Nephron progenitor cell (in vitro differentiated cells): ENCODE measurements at regions not wholly inside any gene's neighbourhood (a gene's known extent, or its start where the extent isn't known, plus 50 kb on each side); places are given as distances from the start of the nearest gene placed in this dataset.

Experiments
- DNase-seq: peaks from one replicate; pipeline ENCODE4 v3.0.0; 2021
- H3K27ac Mint-ChIP-seq: 2 replicates; pipeline ENCODE4 v1.8.0; 2021; ENCODE audit warnings: mild to moderate bottlenecking, moderate library complexity, mixed read lengths
- H3K27me3 Mint-ChIP-seq: 2 replicates; pipeline ENCODE4 v1.8.0; 2021; ENCODE audit warnings: mild to moderate bottlenecking, low read depth, mixed read lengths; ENCODE audit not compliant: poor library complexity
- H3K36me3 Mint-ChIP-seq: 2 replicates; pipeline ENCODE4 v1.8.0; 2021; ENCODE audit warnings: low read depth, mixed read lengths
- H3K4me1 Mint-ChIP-seq: 2 replicates; pipeline ENCODE4 v1.8.0; 2021; ENCODE audit warnings: mixed read lengths
- H3K4me3 Mint-ChIP-seq: 2 replicates; pipeline ENCODE4 v1.8.0; 2021; ENCODE audit warnings: mild to moderate bottlenecking, moderate library complexity, mixed read lengths
- H3K9me3 Mint-ChIP-seq: 2 replicates; pipeline ENCODE4 v1.8.0; 2021; ENCODE audit warnings: mild to moderate bottlenecking, moderate library complexity, mixed read lengths
- CTCF ChIP-seq: fragments of 200-600 bp; sonication (generic); IDR thresholded peaks from 2 replicates; pipeline ENCODE4 v1.5.0; 2021; ENCODE audit warnings: antibody characterized with exemption

- Mint-ChIP-seq H3K4me1 (peaks cover 21% of the 10 kb centered on the region), H3K27me3 (peaks cover 9% of the 10 kb centered on the region), H3K4me3 (no peak overlapping the region), H3K27ac (peak overlapping the region; percentile 10), H3K9me3 (peaks cover 3% of the 10 kb centered on the region), H3K36me3 (no peaks in the 10 kb centered on the region)
- no peak for DNase-seq
- no peak for TF ChIP-seq CTCF
Measured at GRCh38 chr16:11404603-11405002, 59.3 kb downstream of the RMI2 start.

GRCh38 chr16:11405331-11406176, 60.3 kb downstream of the RMI2 start:
- peak; percentile 30 for TF ChIP-seq CTCF
- no peak overlapping the region for H3K27ac Mint-ChIP-seq
- peaks cover 3% of the 10 kb centered on the region for H3K9me3 Mint-ChIP-seq

GRCh38 chr16:11406177-11406560, 60.9 kb downstream of the RMI2 start:
- peaks cover 21% of the 10 kb centered on the region for H3K4me1 Mint-ChIP-seq
- TF ChIP-seq CTCF, result no peak
- no peak for DNase-seq
- no peak overlapping the region for H3K27ac Mint-ChIP-seq
- H3K4me3 Mint-ChIP-seq, result no peak overlapping the region
- H3K36me3 Mint-ChIP-seq, result no peaks in the 10 kb centered on the region
- peaks cover 6% of the 10 kb centered on the region for H3K27me3 Mint-ChIP-seq
- peaks cover 3% of the 10 kb centered on the region for H3K9me3 Mint-ChIP-seq

More at GRCh38 chr16:11405331-11406176, 60.3 kb downstream of the RMI2 start:
- no peak overlapping the region for H3K4me3 Mint-ChIP-seq
- H3K27me3 Mint-ChIP-seq, result peaks cover 7% of the 10 kb centered on the region
- peaks cover 22% of the 10 kb centered on the region for H3K4me1 Mint-ChIP-seq
- no peaks in the 10 kb centered on the region for H3K36me3 Mint-ChIP-seq
- DNase-seq, result peak; percentile 52

- peak; percentile 65 for TF ChIP-seq CTCF
- Mint-ChIP-seq H3K9me3 (peaks cover 3% of the 10 kb centered on the region), H3K4me1 (peaks cover 18% of the 10 kb centered on the region), H3K27me3 (peaks cover 6% of the 10 kb centered on the region), H3K36me3 (no peaks in the 10 kb centered on the region), H3K4me3 (no peak overlapping the region), H3K27ac (no peak overlapping the region)
- DNase-seq, result peak; percentile 71
Measured at GRCh38 chr16:11407047-11407982, 62.1 kb downstream of the RMI2 start.

- Mint-ChIP-seq H3K27ac (no peak overlapping the region), H3K9me3 (peaks cover 3% of the 10 kb centered on the region), H3K4me1 (peaks cover 18% of the 10 kb centered on the region), H3K36me3 (no peaks in the 10 kb centered on the region), H3K27me3 (peaks cover 9% of the 10 kb centered on the region), H3K4me3 (no peak overlapping the region)
- TF ChIP-seq CTCF, result no peak
- no peak for DNase-seq
Measured at GRCh38 chr16:11408216-11408615, 63.0 kb downstream of the RMI2 start.
